CD4-positive, alpha-beta T cell treated with Interleukin-6 for 4 hours (primary cell): ENCODE measurements at regions not wholly inside any gene's neighbourhood (a gene's known extent, or its start where the extent isn't known, plus 50 kb on each side); places are given as distances from the start of the nearest gene placed in this dataset.

Source experiments
- DNase-seq: peaks from one replicate; pipeline ENCODE4 v3.0.0-alpha.2; 2020; ENCODE audit warnings: mixed read lengths

- no peak for DNase-seq
Measured at GRCh38 chr14:82190742-82191141, 657.1 kb upstream of the SEL1L start.

- no peak for DNase-seq
Measured at GRCh38 chr14:82192387-82192786, 658.7 kb upstream of the SEL1L start.

GRCh38 chr14:82223276-82223675 is 689.6 kb upstream of the SEL1L start:
- DNase-seq = no peak

GRCh38 chr14:82224610-82225009 is 691.0 kb upstream of the SEL1L start:
- DNase-seq = no peak

GRCh38 chr14:82230748-82231147 is 697.1 kb upstream of the SEL1L start:
- DNase-seq = no peak

- DNase-seq = no peak
Measured at GRCh38 chr14:82238649-82239048, 705.0 kb upstream of the SEL1L start.

- DNase-seq = no peak
Measured at GRCh38 chr14:82239223-82239622, 705.6 kb upstream of the SEL1L start.

- no peak for DNase-seq
Measured at GRCh38 chr14:82244791-82245190, 711.1 kb upstream of the SEL1L start.

- DNase-seq = no peak
Measured at GRCh38 chr14:82251494-82251893, 717.8 kb upstream of the SEL1L start.

- no peak for DNase-seq
Measured at GRCh38 chr14:82270286-82270685, 736.6 kb upstream of the SEL1L start.

- no peak for DNase-seq
Measured at GRCh38 chr14:82298811-82299210, 765.2 kb upstream of the SEL1L start.

GRCh38 chr14:82309199-82309598 is 775.5 kb upstream of the SEL1L start:
- DNase-seq = no peak

- DNase-seq = no peak
Measured at GRCh38 chr14:82313889-82314288, 780.2 kb upstream of the SEL1L start.

- DNase-seq = no peak
Measured at GRCh38 chr14:82328442-82328841, 794.8 kb upstream of the SEL1L start.

- DNase-seq = no peak
Measured at GRCh38 chr14:82341261-82341810, 807.7 kb upstream of the SEL1L start.

- DNase-seq = no peak
Measured at GRCh38 chr14:82342596-82342995, 808.9 kb upstream of the SEL1L start.

- no peak for DNase-seq
Measured at GRCh38 chr14:82345184-82345583, 811.5 kb upstream of the SEL1L start.

GRCh38 chr14:82354126-82354525 is 820.5 kb upstream of the SEL1L start:
- DNase-seq = no peak

GRCh38 chr14:82359201-82359600 is 825.5 kb upstream of the SEL1L start:
- no peak for DNase-seq

GRCh38 chr14:82362452-82362851 is 828.8 kb upstream of the SEL1L start:
- no peak for DNase-seq

GRCh38 chr14:82365471-82365870 is 831.8 kb upstream of the SEL1L start:
- no peak for DNase-seq

GRCh38 chr14:82366803-82367202 is 833.1 kb upstream of the SEL1L start:
- no peak for DNase-seq

- DNase-seq = no peak
Measured at GRCh38 chr14:82379291-82379690, 845.6 kb upstream of the SEL1L start.

- no peak for DNase-seq
Measured at GRCh38 chr14:82385048-82385447, 851.4 kb upstream of the SEL1L start.

- DNase-seq = no peak
Measured at GRCh38 chr14:82387699-82388098, 854.0 kb upstream of the SEL1L start.

GRCh38 chr14:82388488-82388887 is 854.8 kb upstream of the SEL1L start:
- DNase-seq = no peak
